ENCODE measurements at regions not wholly inside any gene's neighbourhood (a gene's known extent, or its start where the extent isn't known, plus 50 kb on each side); places are given as distances from the start of the nearest gene placed in this dataset.

- TF ChIP-seq EZH2 (IDR thresholded peaks at IDR 0.05; ENCODE audit: borderline replicate concordance, low read depth, low read length, poor library complexity, severe bottlenecking) = no peak
- no peak for TF ChIP-seq CTCF (conservative IDR thresholded peaks at IDR 0.05; ENCODE audit: low read depth, low read length)
Observed at GRCh38 chr13:80029170-80029569, 311.8 kb downstream of the SPRY2 start.
